ENCODE measurements at regions not wholly inside any gene's neighbourhood (a gene's known extent, or its start where the extent isn't known, plus 50 kb on each side); places are given as distances from the start of the nearest gene placed in this dataset.

- Histone ChIP-seq H3K4me1 (no peaks in the 10 kb centered on the region), H3K9me3 (no peaks in the 10 kb centered on the region), H3K36me3 (no peaks in the 10 kb centered on the region), H3K27me3 (no peaks in the 10 kb centered on the region), H3K4me3 (no peak overlapping the region), H3K27ac (no peak overlapping the region)
- TF ChIP-seq POLR2A (IDR thresholded peaks at IDR 0.05): no peak
- no peak for TF ChIP-seq CTCF (IDR thresholded peaks at IDR 0.05)
- 44 to 71% methylated on average over 8 of the region's 8 CpGs for WGBS, 2 donors
- intact Hi-C loops (cut with DNase I): no loop called here
- no peak for DNase-seq
Measured at GRCh38 chr10:129307141-129307540, 159.9 kb upstream of the MGMT start.

GRCh38 chr10:129308953-129309564, 158.0 kb upstream of the MGMT start:
- no peak for DNase-seq
- no peaks in the 10 kb centered on the region for H3K36me3 ChIP-seq
- TF ChIP-seq CTCF (IDR thresholded peaks at IDR 0.05): no peak
- no peak for TF ChIP-seq POLR2A (IDR thresholded peaks at IDR 0.05)
- H3K9me3 ChIP-seq: no peaks in the 10 kb centered on the region
- no peak overlapping the region for H3K4me3 ChIP-seq
- H3K4me1 ChIP-seq: no peaks in the 10 kb centered on the region
- no peaks in the 10 kb centered on the region for H3K27me3 ChIP-seq
- no peak overlapping the region for H3K27ac ChIP-seq
- 71 to 73% methylated on average over 10 of the region's 10 CpGs for WGBS, 2 donors
- intact Hi-C loops (cut with DNase I): no loop called here

DNA sequence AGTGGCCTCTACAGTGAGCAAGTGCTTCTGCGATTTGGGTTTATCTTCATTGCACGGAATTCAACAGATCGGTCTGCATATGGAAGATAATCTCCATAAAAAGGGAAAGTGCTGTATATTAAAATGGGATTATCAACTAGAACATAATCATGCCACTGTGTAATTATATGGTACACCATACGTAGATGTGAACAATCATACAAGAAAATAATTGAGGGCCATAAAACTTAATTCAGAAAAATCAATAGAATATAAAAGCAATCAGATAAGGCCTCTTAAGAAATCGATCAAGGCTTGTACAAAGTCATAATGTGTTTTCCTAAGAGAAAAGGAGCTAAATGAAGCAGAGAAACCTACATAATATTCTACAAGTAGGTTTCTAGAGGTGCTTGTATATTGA, 157.5 kb upstream of the MGMT start:
- 84 to 89% methylated on average over 5 of the region's 5 CpGs for WGBS, 2 donors
- intact Hi-C loops (cut with DNase I): no loop called here

DNA sequence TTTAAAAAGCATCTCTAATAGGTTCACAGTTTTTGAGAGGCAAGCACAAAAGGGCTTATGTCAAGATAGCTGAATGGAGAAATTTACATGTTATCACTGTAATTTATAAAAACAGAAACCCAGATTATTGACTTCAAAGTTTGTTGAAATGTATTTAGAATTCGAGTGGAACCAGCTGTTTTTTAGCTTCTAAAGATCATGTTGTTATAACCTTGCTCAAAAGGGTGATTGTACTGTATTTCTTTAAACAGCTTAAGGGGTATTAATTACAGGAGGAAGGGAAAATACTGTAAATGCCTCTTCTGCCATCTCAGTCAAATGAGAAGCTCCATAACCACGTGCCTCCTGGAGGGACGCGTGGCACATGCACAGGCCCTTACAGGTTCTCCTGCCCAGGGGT, 156.2 kb upstream of the MGMT start:
- DNase-seq: no peak

More for the DNA sequence above, 157.5 kb upstream of the MGMT start:
- Histone ChIP-seq H3K4me3 (no peak overlapping the region), H3K27ac (no peak overlapping the region), H3K36me3 (no peaks in the 10 kb centered on the region), H3K4me1 (no peaks in the 10 kb centered on the region), H3K27me3 (no peaks in the 10 kb centered on the region), H3K9me3 (no peaks in the 10 kb centered on the region)
- TF ChIP-seq POLR2A (IDR thresholded peaks at IDR 0.05) (no peak), CTCF (IDR thresholded peaks at IDR 0.05) (no peak)
- DNase-seq: no peak

DNA sequence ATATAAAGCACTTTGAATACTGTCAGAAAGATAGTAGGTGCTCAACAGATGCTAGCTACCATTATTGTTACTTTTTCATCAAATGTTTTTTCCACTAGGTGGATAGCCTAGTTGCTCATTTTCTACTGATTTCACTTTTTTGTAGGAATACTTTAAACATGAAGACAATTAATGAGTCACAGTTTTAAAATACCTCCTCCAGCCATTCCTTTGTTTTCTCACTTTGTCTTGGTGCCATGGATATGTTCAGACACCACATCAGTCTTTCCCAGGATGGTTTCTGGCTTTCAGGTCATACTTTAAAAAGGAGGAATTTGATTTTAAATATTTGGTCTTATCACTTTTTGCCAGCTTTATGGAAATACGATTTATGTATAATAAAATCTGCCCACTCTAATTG, 147.1 kb upstream of the MGMT start:
- TF ChIP-seq POLR2A (IDR thresholded peaks at IDR 0.05): no peak
- no peak for TF ChIP-seq CTCF (IDR thresholded peaks at IDR 0.05)
- no peaks in the 10 kb centered on the region for H3K4me1 ChIP-seq
- DNase-seq: no peak
- H3K9me3 ChIP-seq: peaks cover 0 to 21% (median 0%) of the 10 kb centered on the region in 3 donors
- no peaks in the 10 kb centered on the region for H3K27me3 ChIP-seq
- no peak overlapping the region for H3K4me3 ChIP-seq
- WGBS, 2 donors: 62 to 64% methylated on average over 1 of the region's 1 CpG
- no peaks in the 10 kb centered on the region for H3K36me3 ChIP-seq
- intact Hi-C loops (cut with DNase I): no loop called here
- no peak overlapping the region for H3K27ac ChIP-seq

More for the DNA sequence above, 156.2 kb upstream of the MGMT start:
- intact Hi-C loops (cut with DNase I): no loop called here
- H3K4me3 ChIP-seq: no peak overlapping the region
- H3K4me1 ChIP-seq: no peaks in the 10 kb centered on the region
- H3K36me3 ChIP-seq: no peaks in the 10 kb centered on the region
- H3K27ac ChIP-seq: no peak overlapping the region
- 19 to 31% methylated on average over 3 to 4 of the region's 4 CpGs for WGBS, 2 donors
- H3K9me3 ChIP-seq: no peaks in the 10 kb centered on the region
- TF ChIP-seq CTCF (IDR thresholded peaks at IDR 0.05): no peak
- TF ChIP-seq POLR2A (IDR thresholded peaks at IDR 0.05): no peak
- H3K27me3 ChIP-seq: no peaks in the 10 kb centered on the region
